Mucosa of descending colon (tissue), 3 donors: ENCODE measurements at regions not wholly inside any gene's neighbourhood (a gene's known extent, or its start where the extent isn't known, plus 50 kb on each side); places are given as distances from the start of the nearest gene placed in this dataset.

Experiments
- ATAC-seq: fragments of 200-7000 bp; cut with Tn5 transposase; one replicate; pipeline ENCODE4 v1.9.1; 2020; ENCODE audit warnings: mild to moderate bottlenecking, moderate library complexity
- DNase-seq, 3 donors: peaks; one replicate each; pipeline ENCODE4 v3.0.0-alpha.2; 2020
- H3K36me3 ChIP-seq: fragments of 200-600 bp; one replicate; pipeline ENCODE4 v1.8.0; 2021; ENCODE audit warnings: low read depth, mild to moderate bottlenecking
- H3K4me1 ChIP-seq: fragments of 200-600 bp; one replicate; pipeline ENCODE4 v1.8.0; 2021; ENCODE audit warnings: low read depth, mild to moderate bottlenecking
- H3K4me3 ChIP-seq: fragments of 200-600 bp; one replicate; pipeline ENCODE4 v1.8.0; 2021; ENCODE audit warnings: mild to moderate bottlenecking
- H3K9me3 ChIP-seq: fragments of 200-600 bp; one replicate; pipeline ENCODE4 v1.8.0; 2021; ENCODE audit warnings: mild to moderate bottlenecking
- intact Hi-C, 2 donors: fragments of 100-400 bp; cut with DNase I in 1 of 2; cut with micrococcal nuclease in 1 of 2; formaldehyde crosslinking; loops; one replicate each; pipeline versions ENCODE4 v1.11.0 to v1.11.1; 2022; cut with DNase I, micrococcal nuclease
- TF ChIP-seq, protein P1 (sequence below): fragments of 200-600 bp; IDR thresholded peaks from one replicate; pipeline ENCODE4 v1.8.0; 2022; ENCODE audit warnings: antibody characterized with exemption, mild to moderate bottlenecking
- donor health status: DM: no; HTN: no; CAD: no; lungs with moderate emphysema.
- donor health status: DM: no; HTN: no; CAD: no.
- donor health status: DM: no; HTN: yes; CAD: no.

DNA sequence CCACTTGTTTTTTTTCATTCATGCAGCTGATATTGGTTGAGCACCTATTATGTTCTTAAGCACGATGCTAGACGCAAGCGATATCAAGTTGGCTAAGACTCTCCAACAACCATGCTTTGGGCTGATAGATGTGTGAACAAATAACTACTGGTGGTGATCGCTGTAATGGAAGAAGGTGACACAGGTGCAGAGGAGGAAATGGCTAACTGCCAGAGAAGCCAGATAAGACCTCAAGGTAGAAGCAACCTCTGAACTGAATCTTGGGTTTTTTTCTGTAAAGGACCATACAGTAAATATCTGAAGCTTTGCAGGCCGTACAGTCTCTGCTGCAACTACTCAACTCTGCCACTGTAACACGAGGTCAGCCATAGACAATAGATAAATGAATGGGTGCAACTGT, 97.9 kb downstream of the C17orf67 start:
- Histone ChIP-seq H3K9me3 (no peaks in the 10 kb centered on the region), H3K4me1 (no peaks in the 10 kb centered on the region), H3K4me3 (no peak overlapping the region), H3K36me3 (no peaks in the 10 kb centered on the region)
- intact Hi-C loops: no loop called here
- no peak for ATAC-seq
- TF ChIP-seq, protein P1, sequence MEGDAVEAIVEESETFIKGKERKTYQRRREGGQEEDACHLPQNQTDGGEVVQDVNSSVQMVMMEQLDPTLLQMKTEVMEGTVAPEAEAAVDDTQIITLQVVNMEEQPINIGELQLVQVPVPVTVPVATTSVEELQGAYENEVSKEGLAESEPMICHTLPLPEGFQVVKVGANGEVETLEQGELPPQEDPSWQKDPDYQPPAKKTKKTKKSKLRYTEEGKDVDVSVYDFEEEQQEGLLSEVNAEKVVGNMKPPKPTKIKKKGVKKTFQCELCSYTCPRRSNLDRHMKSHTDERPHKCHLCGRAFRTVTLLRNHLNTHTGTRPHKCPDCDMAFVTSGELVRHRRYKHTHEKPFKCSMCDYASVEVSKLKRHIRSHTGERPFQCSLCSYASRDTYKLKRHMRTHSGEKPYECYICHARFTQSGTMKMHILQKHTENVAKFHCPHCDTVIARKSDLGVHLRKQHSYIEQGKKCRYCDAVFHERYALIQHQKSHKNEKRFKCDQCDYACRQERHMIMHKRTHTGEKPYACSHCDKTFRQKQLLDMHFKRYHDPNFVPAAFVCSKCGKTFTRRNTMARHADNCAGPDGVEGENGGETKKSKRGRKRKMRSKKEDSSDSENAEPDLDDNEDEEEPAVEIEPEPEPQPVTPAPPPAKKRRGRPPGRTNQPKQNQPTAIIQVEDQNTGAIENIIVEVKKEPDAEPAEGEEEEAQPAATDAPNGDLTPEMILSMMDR: no peak
- DNase-seq: no peak

DNA sequence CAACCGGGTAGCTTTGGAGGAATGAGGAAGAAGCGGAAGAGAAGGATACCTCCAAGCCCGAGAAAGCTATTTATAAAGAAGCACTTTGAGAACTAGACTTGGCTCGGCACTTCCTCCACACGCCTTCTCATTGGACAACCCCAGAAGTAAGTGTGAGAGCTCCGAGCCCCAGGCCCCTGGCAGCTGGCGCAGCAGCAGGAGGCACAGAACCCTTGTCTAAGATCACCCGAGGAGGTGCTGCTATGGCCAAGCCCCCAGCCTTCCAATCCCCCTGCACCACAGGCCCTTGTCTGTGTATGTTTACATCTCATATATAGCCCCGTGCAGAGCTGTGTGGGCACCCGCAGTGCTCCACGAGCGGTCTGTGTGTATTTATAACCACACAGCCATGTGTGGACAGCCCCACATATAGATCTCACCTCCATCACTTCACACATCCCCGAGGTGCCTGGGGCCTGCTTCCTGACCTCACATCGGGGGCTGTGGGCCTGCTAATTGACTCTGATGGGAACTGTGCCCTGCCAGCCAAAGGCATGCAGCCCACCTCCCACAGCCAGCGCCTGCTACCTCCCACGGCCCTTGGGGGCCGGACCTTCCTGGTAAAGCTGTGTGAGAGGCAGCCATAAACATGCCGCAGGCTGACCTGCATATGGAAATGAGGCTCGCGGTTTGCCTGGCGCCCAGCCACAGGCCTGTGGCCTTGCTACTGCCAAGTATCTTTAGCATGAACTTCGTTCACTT, 96.1 kb downstream of the C17orf67 start:
- intact Hi-C loops: no loop called here
- peak; percentile 23 to 48 (median 31) for DNase-seq
- H3K9me3 ChIP-seq: no peaks in the 10 kb centered on the region
- TF ChIP-seq, protein P1: no peak
- H3K4me3 ChIP-seq: no peak overlapping the region
- no peaks in the 10 kb centered on the region for H3K4me1 ChIP-seq
- ATAC-seq: no peak
- no peaks in the 10 kb centered on the region for H3K36me3 ChIP-seq

DNA sequence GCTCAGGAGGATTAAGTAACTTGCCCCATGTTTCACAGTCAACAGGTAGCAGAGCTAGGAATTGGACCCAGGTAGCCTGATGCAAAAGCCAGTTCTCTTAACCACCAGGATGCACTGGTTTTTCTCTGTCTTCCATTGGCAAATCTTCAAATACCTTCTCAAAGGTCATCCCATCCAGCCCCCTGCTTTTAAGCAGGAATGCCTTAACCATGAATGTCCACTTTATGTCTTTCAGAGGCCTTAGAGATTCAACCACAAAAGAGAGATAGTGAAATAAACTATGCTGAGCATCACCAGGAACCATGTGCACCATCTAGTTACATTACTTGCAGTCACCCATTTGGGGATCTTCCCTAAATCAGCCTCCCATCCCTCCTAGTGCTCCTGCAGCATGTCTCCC, 94.3 kb downstream of the C17orf67 start:
- DNase-seq (no peak), ATAC-seq (no peak)
- TF ChIP-seq, protein P1: no peak
- no peaks in the 10 kb centered on the region for H3K4me1 ChIP-seq
- no peaks in the 10 kb centered on the region for H3K36me3 ChIP-seq
- intact Hi-C loops: no loop called here
- no peaks in the 10 kb centered on the region for H3K9me3 ChIP-seq
- H3K4me3 ChIP-seq: no peak overlapping the region

DNA sequence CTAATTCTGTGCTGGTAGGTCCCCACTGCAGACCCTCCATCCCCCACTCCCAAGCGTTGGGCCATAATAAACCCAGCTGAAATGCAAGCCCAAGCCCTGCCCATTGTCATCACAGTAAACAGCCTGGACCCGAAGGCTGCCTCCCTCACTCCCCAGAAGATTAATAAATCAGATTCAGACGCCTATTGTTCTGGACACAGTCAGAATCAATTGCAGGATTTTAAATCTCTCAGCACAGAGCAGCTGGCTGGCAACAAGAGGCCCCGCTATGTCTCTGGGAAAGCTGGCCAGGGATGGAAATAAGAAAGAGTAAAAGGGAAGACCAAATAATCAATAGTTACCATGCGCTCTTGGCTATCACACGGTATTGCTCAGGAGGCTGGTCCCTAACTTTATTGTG, 93.9 kb downstream of the C17orf67 start:
- DNase-seq: no peak
- intact Hi-C loops: no loop called here
- ATAC-seq: no peak
- H3K36me3 ChIP-seq: no peaks in the 10 kb centered on the region
- TF ChIP-seq, protein P1: no peak
- no peaks in the 10 kb centered on the region for H3K9me3 ChIP-seq
- no peak overlapping the region for H3K4me3 ChIP-seq
- no peaks in the 10 kb centered on the region for H3K4me1 ChIP-seq

DNA sequence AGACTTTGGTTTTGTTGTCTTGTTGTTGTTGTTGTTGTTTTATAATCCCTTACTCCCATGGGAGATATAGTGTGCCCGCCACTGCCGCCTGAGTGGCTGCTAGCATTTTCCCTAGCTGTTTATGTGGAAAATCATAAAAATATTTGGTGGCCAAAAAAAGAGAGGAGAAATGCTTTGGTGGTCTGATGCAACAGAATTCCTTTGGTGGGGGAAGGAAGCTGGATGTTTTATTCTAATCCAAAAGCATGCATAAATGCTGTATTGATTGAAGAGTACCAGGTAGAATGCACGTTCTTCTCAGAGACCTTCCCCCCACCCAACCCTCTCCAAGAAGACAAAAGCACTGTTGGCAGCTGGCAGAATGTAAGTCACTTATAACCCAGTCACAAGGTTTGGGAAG, 93.2 kb downstream of the C17orf67 start:
- TF ChIP-seq, protein P1: no peak
- no peak overlapping the region for H3K4me3 ChIP-seq
- ATAC-seq (no peak), DNase-seq (no peak)
- no peaks in the 10 kb centered on the region for H3K9me3 ChIP-seq
- intact Hi-C loops: no loop called here
- no peaks in the 10 kb centered on the region for H3K36me3 ChIP-seq
- H3K4me1 ChIP-seq: no peaks in the 10 kb centered on the region
